HG03139 (cell line): ENCODE measurements at regions not wholly inside any gene's neighbourhood (a gene's known extent, or its start where the extent isn't known, plus 50 kb on each side); places are given as distances from the start of the nearest gene placed in this dataset.

Source experiments
- ATAC-seq: cut with Tn5 transposase; IDR thresholded peaks from one replicate; pipeline ENCODE4 v1.9.1; 2021; ENCODE audit not compliant: unreplicated experiment

GRCh38 chr1:4411862-4412261 lies 242.5 kb upstream of the AJAP1 start:
- no peak for ATAC-seq

DNA sequence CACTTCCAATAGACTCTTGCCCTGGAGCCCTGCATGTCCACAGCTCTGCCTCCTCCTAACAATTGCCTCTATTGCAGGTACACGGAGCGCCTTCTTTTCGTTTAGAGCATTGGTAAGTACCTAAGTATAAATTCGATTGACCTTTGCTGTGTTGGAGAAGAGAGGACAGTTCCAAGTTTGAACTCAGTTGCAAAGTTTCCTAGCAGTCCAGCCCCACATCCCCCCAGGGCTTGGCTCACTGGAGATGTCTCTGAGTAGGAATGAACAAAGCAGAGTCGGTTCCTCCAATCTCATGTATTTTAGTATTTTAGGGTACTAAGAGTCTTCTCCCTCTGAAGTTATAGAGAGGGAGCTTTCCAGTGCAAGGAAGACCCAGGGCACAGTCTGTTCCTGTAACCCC lies 238.9 kb upstream of the AJAP1 start:
- no peak for ATAC-seq

DNA sequence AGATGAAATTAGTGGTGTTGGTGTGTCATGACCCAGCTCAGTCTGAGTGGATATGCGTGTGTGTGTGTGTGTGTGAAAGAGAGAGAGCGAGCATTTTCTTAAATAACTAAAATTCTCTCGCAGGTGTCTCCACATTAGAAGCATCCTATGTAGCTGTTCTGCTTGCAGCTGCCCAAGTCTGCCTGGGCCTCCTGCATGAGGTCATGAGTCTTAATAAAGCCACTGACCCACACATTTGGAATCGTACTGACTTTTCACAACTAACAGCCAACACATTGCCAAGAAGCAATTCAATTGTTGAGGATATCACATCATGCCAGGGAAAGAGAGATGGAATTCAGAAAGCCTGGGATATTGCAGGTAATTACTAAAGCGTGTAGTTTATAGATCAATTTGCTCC lies 238.2 kb upstream of the AJAP1 start:
- no peak for ATAC-seq

GRCh38 chr1:4418021-4418420 lies 236.4 kb upstream of the AJAP1 start:
- no peak for ATAC-seq

- ATAC-seq: no peak
Observed at GRCh38 chr1:4421986-4422385, 232.4 kb upstream of the AJAP1 start.

GRCh38 chr1:4422504-4423289 lies 231.7 kb upstream of the AJAP1 start:
- ATAC-seq: no peak

- no peak for ATAC-seq
Observed at GRCh38 chr1:4424254-4424653, 230.2 kb upstream of the AJAP1 start.

- ATAC-seq: no peak
Observed at GRCh38 chr1:4424766-4425165, 229.6 kb upstream of the AJAP1 start.

GRCh38 chr1:4425892-4426291 lies 228.5 kb upstream of the AJAP1 start:
- no peak for ATAC-seq

- ATAC-seq: no peak
Observed at GRCh38 chr1:4428711-4429110, 225.7 kb upstream of the AJAP1 start.

DNA sequence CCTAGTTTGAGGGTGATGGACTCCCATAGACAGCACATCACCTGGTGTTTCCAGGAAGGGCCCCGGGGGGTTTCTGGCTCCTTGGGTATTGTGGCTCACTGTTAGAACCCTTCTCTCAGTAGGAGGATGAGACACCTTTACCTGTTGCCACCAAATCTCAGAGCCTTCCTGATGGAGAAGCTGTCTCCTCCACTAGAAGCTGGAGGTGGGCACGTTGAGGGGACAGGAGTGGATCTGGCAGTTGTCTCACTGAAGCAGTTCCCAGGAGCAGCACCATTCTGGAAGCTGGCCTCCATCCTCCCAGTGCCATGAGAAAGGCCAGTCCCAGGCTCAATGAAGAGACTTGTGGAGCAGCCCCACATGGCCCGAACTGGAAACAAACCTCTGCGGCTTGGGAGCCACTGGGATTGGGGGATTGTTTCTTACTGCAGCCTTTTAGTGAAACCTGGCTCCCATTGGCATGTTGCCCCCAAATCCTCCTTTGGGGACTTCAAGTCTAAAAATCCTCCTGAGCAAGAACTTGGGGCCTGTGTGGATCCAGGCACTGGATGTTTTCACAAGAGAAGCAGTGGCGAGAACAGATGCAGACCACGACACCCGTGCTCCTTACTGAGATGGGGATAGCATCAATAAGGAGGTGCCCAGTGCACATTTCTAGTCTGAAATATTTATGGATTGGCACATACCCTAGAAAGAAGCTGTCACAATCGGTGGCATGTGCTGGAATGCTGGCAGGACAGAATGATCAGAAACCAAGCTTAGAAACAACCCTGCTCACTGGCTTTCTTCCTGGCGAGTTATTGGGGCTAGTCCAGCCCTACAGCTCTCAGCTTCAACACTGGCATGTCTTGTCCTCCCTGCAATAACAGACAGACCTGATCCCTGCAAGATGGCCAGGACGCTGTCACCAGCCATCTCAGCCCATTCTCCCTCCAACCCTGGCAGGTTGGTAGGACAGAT lies 223.7 kb upstream of the AJAP1 start:
- ATAC-seq: no peak

DNA sequence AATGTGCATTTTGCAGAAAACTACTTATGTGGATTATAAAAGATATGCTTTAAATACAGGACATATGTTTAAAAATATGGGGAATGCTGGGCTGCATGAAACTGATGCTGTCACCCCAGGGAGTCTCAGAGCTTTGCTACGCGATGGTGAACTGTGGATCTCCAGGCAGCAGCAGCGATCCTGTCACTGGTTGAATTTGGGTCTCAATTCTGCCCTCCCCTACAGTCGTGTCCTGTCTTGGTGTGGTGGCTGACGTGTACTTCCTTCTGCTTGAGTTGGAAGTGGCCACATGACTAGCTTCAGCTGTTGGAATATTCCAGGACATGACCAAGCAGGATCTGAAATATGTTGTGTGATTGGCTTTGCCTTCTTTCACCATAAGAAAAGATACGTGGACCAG lies 222.9 kb upstream of the AJAP1 start:
- no peak for ATAC-seq

- ATAC-seq: no peak
Observed at GRCh38 chr1:4433075-4433474, 221.3 kb upstream of the AJAP1 start.

- ATAC-seq: no peak
Observed at GRCh38 chr1:4444086-4444485, 210.3 kb upstream of the AJAP1 start.

- ATAC-seq: no peak
Observed at GRCh38 chr1:4447778-4448420, 206.5 kb upstream of the AJAP1 start.

DNA sequence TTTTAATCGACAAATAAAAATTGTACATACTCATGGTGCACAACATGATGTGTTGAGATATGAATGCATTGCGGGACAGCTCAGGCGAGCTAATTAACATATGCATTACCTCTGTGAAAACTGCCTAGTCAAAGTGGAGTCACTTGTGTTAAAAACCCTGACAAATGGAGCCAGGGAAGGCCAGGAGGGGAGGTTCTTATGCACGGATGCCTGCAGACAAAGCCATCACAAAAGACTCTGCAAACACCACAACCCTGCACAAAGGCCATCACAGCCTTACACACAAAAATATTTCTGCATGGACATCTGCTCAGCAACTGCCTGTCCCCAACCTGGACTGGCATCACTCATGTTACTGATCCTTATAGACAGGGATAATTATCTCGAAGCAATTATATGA lies 204.4 kb upstream of the AJAP1 start:
- ATAC-seq: no peak

- ATAC-seq: no peak
Observed at GRCh38 chr1:4452701-4453100, 201.7 kb upstream of the AJAP1 start.

DNA sequence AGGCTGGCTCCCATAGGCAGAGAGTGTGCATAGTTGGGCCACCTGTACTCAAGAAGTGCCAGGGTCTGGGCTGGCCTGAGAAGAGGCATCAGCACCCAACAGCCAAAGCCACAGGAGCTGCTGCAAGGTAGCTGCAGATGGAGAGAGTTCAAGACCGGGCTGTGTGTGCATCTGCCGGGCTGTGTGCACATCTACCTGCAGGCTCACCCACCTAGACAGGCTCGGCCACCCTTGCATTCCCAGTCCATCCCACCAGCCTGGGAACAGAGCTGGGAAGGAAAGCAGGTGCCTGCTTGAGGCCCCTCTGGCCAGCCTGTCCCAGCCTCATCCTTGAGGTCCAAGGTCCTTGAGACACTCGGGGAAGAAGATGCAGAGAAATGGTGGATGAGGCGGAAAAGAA lies 194.4 kb upstream of the AJAP1 start:
- no peak for ATAC-seq

GRCh38 chr1:4460651-4461050 lies 193.8 kb upstream of the AJAP1 start:
- ATAC-seq: no peak

GRCh38 chr1:4461726-4462290 lies 192.6 kb upstream of the AJAP1 start:
- ATAC-seq: no peak

GRCh38 chr1:4462831-4463484 lies 191.5 kb upstream of the AJAP1 start:
- ATAC-seq: no peak
